Psoas muscle (tissue), 7 donors: ENCODE measurements at regions not wholly inside any gene's neighbourhood (a gene's known extent, or its start where the extent isn't known, plus 50 kb on each side); places are given as distances from the start of the nearest gene placed in this dataset.
"Not testable (repeated sequence)": the region's sequence is repeated elsewhere in the genome, so short reads cannot be mapped to it uniquely, and the experiment has no call there.

ENCODE experiments used
- ATAC-seq, 4 donors: fragments of 200-7000 bp; cut with Tn5 transposase; one replicate each; pipeline ENCODE4 v1.9.1; 2020; ENCODE audit warnings: moderate library complexity in 3 of 4, mild to moderate bottlenecking in 2 of 4
- DNase-seq, 2 donors: peaks; one replicate each; pipeline ENCODE4 v3.0.0-alpha.2; 2020
- H3K27ac ChIP-seq: fragments of 200-600 bp; one replicate; pipeline ENCODE4 v1.8.0; 2022
- H3K27me3 ChIP-seq, 3 donors: fragments of 200-600 bp in 1 of 3; one replicate each; pipeline versions ENCODE4 v1.6.1 to v1.8.0; 2013 to 2022; ENCODE audit warnings: low read length in 2 of 3, mild to moderate bottlenecking in 2 of 3, moderate library complexity in 1 of 3; ENCODE audit not compliant: insufficient read depth in 3 of 3
- H3K36me3 ChIP-seq, 2 donors: fragments of 200-600 bp in 1 of 2; one replicate each; pipeline versions ENCODE4 v1.6.1 to v1.8.0; 2013 to 2022; ENCODE audit warnings: low read depth in 1 of 2, mild to moderate bottlenecking in 1 of 2, moderate library complexity in 1 of 2; ENCODE audit not compliant: insufficient read depth in 1 of 2
- H3K4me1 ChIP-seq: fragments of 200-600 bp; one replicate; pipeline ENCODE4 v1.8.0; 2022
- H3K4me3 ChIP-seq: fragments of 200-600 bp; one replicate; pipeline ENCODE4 v1.8.0; 2022; ENCODE audit warnings: mild to moderate bottlenecking
- H3K9me3 ChIP-seq: fragments of 200-600 bp; one replicate; pipeline ENCODE4 v1.8.0; 2022
- WGBS, 3 donors: extraction: QIAGEN DNeasy Blood & Tissue Kit; methylation state at CpG; one replicate each; pipeline versions ENCODE4 v1.1.6 to v1.1.7; 2013; 5-methylcytosine and 5-hydroxymethylcytosine counted together
- intact Hi-C, 2 donors: fragments of 100-400 bp; cut with DNase I; formaldehyde crosslinking; loops; one replicate each; pipeline versions ENCODE4 v1.11.0 to v1.14.2; 2022
- TF ChIP-seq, protein P1 (sequence below): fragments of 200-600 bp; IDR thresholded peaks from one replicate; pipeline ENCODE4 v1.8.0; 2022; ENCODE audit warnings: antibody characterized with exemption
- donor health status: healthy with polysubstance abuse.
- donor health status: DM: no; HTN: no; CAD: no; lungs with moderate emphysema.
- donor health status: Bipolar disorder and iron deficiency.
- donor health status: healthy.
- donor health status: DM: yes; HTN: yes; CAD: no.
- donor health status: DM: no; HTN: no; CAD: no.
- donor health status: DM: yes; HTN: yes; CAD: no.

DNA sequence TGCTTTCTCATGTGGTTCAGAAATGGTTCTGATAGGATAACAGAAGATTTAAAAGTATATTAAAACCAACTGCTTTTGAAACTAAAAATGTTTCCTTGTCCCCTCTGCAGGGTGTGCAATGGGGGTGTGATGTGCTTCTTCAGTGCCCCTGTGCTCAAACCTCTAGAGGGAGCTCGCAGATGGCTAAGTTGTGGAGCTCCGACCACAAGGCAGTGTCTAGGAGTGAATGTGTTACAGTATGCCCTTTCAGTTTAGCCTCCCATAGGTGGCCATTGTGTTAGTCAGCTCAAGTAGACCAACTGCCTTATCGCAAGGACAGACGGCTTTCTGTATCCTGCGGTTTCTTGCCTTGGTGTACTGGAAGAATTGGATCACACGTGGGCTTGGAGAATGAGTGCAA, 130.5 kb downstream of the TENT5D start:
- TF ChIP-seq, protein P1, sequence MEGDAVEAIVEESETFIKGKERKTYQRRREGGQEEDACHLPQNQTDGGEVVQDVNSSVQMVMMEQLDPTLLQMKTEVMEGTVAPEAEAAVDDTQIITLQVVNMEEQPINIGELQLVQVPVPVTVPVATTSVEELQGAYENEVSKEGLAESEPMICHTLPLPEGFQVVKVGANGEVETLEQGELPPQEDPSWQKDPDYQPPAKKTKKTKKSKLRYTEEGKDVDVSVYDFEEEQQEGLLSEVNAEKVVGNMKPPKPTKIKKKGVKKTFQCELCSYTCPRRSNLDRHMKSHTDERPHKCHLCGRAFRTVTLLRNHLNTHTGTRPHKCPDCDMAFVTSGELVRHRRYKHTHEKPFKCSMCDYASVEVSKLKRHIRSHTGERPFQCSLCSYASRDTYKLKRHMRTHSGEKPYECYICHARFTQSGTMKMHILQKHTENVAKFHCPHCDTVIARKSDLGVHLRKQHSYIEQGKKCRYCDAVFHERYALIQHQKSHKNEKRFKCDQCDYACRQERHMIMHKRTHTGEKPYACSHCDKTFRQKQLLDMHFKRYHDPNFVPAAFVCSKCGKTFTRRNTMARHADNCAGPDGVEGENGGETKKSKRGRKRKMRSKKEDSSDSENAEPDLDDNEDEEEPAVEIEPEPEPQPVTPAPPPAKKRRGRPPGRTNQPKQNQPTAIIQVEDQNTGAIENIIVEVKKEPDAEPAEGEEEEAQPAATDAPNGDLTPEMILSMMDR, result no peak
- intact Hi-C loops, result no loop called here
- no peaks in the 10 kb centered on the region for H3K9me3 ChIP-seq
- DNase-seq, result no peak
- no peak overlapping the region for H3K27ac ChIP-seq
- H3K4me1 ChIP-seq, result no peaks in the 10 kb centered on the region
- 54 to 60% (median 55%) methylated on average over 6 of the region's 6 CpGs for WGBS, 3 donors
- no peak for ATAC-seq
- H3K4me3 ChIP-seq, result no peak overlapping the region
- no peaks in the 10 kb centered on the region for H3K36me3 ChIP-seq
- peaks cover 0 to 5% (median 0%) of the 10 kb centered on the region in 3 donors for H3K27me3 ChIP-seq

DNA sequence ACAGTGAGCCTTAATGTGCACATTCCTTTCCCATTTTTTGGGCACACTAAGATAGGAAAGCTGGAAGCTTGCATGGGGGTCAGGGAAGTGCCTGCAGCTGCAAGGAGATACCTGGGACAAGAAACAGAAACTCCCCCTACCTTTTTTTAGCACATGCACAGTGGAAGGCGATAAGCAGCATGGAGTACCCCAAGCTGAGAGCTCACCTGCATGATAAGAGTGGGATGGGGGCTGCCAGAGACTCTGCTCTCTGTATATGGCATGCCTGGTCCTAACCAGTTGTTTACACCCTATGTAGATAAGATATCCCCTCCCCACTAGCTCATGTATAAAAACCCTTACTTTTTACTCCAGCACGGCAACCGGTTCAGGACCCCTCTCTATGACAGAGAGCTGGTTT, 135.9 kb downstream of the TENT5D start:
- DNase-seq (no peak), ATAC-seq (no peak)
- TF ChIP-seq, protein P1, result no peak
- H3K9me3 ChIP-seq, result no peaks in the 10 kb centered on the region
- H3K27ac ChIP-seq, result no peak overlapping the region
- no peaks in the 10 kb centered on the region for H3K36me3 ChIP-seq
- no peak overlapping the region for H3K4me3 ChIP-seq
- WGBS, 3 donors, result 71 to 80% (median 79%) methylated on average over 3 of the region's 3 CpGs
- intact Hi-C loops, result no loop called here
- no peaks in the 10 kb centered on the region for H3K27me3 ChIP-seq
- H3K4me1 ChIP-seq, result no peaks in the 10 kb centered on the region

DNA sequence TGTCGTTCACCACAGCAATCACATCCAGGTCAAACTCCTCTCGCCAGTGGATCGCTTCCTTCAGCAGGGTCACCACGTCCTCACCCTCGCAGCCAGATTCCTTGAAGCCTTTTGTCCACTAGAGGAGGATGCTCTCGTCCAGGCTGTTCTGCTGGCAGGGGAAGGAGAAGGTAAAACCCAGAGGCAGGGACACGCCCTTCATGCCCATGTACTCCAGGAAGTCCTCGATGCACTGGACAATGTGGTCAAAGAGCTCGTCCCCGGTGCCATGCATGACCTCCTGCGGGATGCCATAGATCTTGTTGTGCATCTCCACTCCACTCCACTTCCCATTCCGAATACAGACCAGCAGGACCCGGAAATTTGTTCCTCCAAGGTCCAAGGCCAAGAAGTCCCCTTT, 152.4 kb downstream of the TENT5D start:
- no peaks in the 10 kb centered on the region for H3K9me3 ChIP-seq
- H3K27me3 ChIP-seq, result peaks cover 0 to 7% (median 0%) of the 10 kb centered on the region in 3 donors
- no peaks in the 10 kb centered on the region for H3K36me3 ChIP-seq
- intact Hi-C loops, result no loop called here
- H3K27ac ChIP-seq, result no peak overlapping the region
- H3K4me3 ChIP-seq, result no peak overlapping the region
- 83 to 86% (median 83%) methylated on average over 11 to 13 of the region's 13 CpGs for WGBS, 3 donors
- DNase-seq (no peak), ATAC-seq (no peak)
- no peaks in the 10 kb centered on the region for H3K4me1 ChIP-seq
- TF ChIP-seq, protein P1, result no peak

DNA sequence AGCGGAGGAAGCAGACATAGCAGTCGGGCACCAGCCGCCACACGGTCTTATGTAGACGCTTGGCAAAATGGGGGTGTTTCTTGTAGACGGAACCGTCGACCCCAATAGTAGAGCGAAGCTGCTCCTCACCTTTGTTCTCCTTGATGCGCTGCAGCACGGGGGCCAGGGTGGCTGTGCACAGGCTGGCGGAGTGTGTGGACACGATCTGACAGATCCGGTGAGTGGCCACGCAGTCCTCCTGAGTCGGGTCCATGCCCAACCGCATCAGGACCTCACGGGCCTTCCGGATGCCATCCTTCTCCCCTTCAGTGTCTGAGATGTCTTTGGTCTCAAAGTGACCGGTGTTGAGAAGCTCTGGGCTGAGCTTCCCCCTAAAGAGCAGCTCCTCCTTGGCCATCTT, 153.0 kb downstream of the TENT5D start:
- TF ChIP-seq, protein P1, result no peak
- peaks cover 0 to 7% (median 0%) of the 10 kb centered on the region in 3 donors for H3K27me3 ChIP-seq
- H3K4me1 ChIP-seq, result no peaks in the 10 kb centered on the region
- no peaks in the 10 kb centered on the region for H3K9me3 ChIP-seq
- DNase-seq, result no peak
- ATAC-seq, result no peak
- no peak overlapping the region for H3K4me3 ChIP-seq
- H3K36me3 ChIP-seq, result no peaks in the 10 kb centered on the region
- no peak overlapping the region for H3K27ac ChIP-seq
- 91 to 95% (median 95%) methylated on average over 13 to 20 of the region's 20 CpGs for WGBS, 3 donors
- intact Hi-C loops, result no loop called here

DNA sequence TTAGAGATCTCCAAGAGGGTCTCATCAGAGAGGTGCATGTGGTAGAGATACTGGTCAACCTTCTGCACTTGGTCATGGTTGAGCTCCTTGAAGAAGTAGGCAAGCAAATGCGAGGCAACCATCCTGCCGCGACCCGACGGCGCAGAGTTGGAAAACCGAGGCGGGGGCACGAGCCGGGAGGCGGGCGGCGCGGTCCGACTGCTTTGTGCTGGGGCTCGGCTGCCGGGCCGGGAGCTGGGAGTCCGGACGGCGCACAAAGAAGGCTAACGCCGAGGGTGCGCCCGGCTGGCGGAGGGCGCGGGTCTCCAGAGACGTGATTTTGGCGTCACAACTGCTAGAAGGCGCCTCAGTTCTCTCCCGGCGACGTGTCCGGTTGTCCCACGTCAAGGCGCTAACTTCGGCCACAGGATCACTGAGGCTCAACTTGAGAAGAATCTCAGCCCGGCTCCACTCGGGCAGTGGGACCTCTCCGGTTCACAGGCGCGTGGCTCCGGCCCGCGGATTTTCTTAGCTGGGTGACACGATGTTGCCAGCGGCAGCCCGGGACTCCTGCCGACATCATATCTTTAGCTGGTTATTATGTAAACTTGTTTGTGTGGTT, 154.3 kb downstream of the TENT5D start:
- 75 to 93% (median 93%) methylated on average over 41 to 50 of the region's 50 CpGs for WGBS, 3 donors
- H3K27me3 ChIP-seq, H3K27ac ChIP-seq, H3K9me3 ChIP-seq, DNase-seq, H3K4me1 ChIP-seq, H3K36me3 ChIP-seq, ATAC-seq, intact Hi-C loops, H3K4me3 ChIP-seq: not testable (repeated sequence)
